NB4 (cell line): ENCODE measurements at regions not wholly inside any gene's neighbourhood (a gene's known extent, or its start where the extent isn't known, plus 50 kb on each side); places are given as distances from the start of the nearest gene placed in this dataset.

Source experiments
- CTCF ChIP-seq: IDR thresholded peaks from one replicate; pipeline ENCODE4 v1.5.1; 2012; ENCODE audit warnings: low read depth, low read length
- MYC ChIP-seq: IDR thresholded peaks from 2 replicates; pipeline ENCODE4 v1.6.1; 2011; ENCODE audit warnings: low read depth, low read length
- POLR2A ChIP-seq: IDR thresholded peaks from 2 replicates; pipeline ENCODE4 v1.6.1; 2011; ENCODE audit warnings: mild to moderate bottlenecking; ENCODE audit not compliant: insufficient read length; ENCODE audit errors: extremely low read depth

GRCh38 chr1:193412748-193413147, 226.3 kb upstream of the B3GALT2 start:
- TF ChIP-seq CTCF (no peak), POLR2A (no peak), MYC (no peak)
